Activated naive CD8-positive, alpha-beta T cell treated with anti-CD3 and anti-CD28 coated beads, Interleukin-2, amount 50 U/mL, for 24 hours (primary cell): ENCODE measurements at regions not wholly inside any gene's neighbourhood (a gene's known extent, or its start where the extent isn't known, plus 50 kb on each side); places are given as distances from the start of the nearest gene placed in this dataset.
"Not testable (repeated sequence)": the region's sequence is repeated elsewhere in the genome, so short reads cannot be mapped to it uniquely, and the experiment has no call there.

ENCODE experiments used
- ATAC-seq: fragments of 150-1000 bp; cut with Tn5 transposase; one replicate; pipeline ENCODE4 v1.10.0; 2021
- DNase-seq: peaks from one replicate; pipeline ENCODE4 v3.0.0; 2021
- H3K27ac Mint-ChIP-seq: one replicate; pipeline ENCODE4 v1.8.0; 2021; ENCODE audit warnings: mild to moderate bottlenecking, mixed read lengths
- H3K27me3 Mint-ChIP-seq: one replicate; pipeline ENCODE4 v1.8.0; 2021; ENCODE audit warnings: mixed read lengths
- H3K36me3 Mint-ChIP-seq: one replicate; pipeline ENCODE4 v1.8.0; 2021; ENCODE audit warnings: low read depth, mixed read lengths
- H3K4me1 Mint-ChIP-seq: one replicate; pipeline ENCODE4 v1.8.0; 2021; ENCODE audit warnings: mixed read lengths
- H3K4me3 Mint-ChIP-seq: one replicate; pipeline ENCODE4 v1.8.0; 2021; ENCODE audit warnings: mild to moderate bottlenecking, moderate library complexity, mixed read lengths
- H3K9me3 Mint-ChIP-seq: one replicate; pipeline ENCODE4 v1.8.0; 2021; ENCODE audit warnings: mixed read lengths

- H3K36me3 Mint-ChIP-seq, H3K9me3 Mint-ChIP-seq, ATAC-seq, H3K27me3 Mint-ChIP-seq, H3K27ac Mint-ChIP-seq, DNase-seq, H3K4me3 Mint-ChIP-seq, H3K4me1 Mint-ChIP-seq: not testable (repeated sequence)
Observed at GRCh38 chr16:5156486-5156885, 58.9 kb upstream of the EEF2KMT start.

GRCh38 chr16:5154006-5154405 lies 56.4 kb upstream of the EEF2KMT start:
- not testable (repeated sequence) for ATAC-seq, H3K27ac Mint-ChIP-seq, H3K9me3 Mint-ChIP-seq, H3K27me3 Mint-ChIP-seq, H3K4me3 Mint-ChIP-seq, H3K36me3 Mint-ChIP-seq, DNase-seq, H3K4me1 Mint-ChIP-seq

DNA sequence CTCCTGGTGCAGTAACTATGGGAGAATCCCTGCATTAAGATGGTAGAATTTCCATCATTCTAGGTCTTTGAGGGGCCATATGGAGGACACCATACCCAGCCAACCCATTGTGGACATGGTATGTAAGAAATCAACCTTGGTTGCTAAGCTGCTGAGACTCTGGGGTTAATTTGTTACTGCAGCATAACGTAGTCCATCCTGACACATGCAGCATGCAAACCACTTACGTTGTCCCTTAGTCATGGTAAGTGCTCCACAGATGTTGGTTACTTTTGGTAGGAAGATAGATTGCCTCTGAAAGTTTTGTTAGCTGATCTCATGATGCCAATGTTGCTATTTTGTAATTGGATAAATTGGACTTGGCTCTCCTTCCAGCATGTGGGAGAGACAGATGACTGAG lies 53.8 kb upstream of the EEF2KMT start:
- H3K36me3 Mint-ChIP-seq, H3K9me3 Mint-ChIP-seq, ATAC-seq, H3K27ac Mint-ChIP-seq, H3K4me1 Mint-ChIP-seq, H3K27me3 Mint-ChIP-seq, DNase-seq, H3K4me3 Mint-ChIP-seq: not testable (repeated sequence)
